AG04450 (cell line): ENCODE measurements at regions not wholly inside any gene's neighbourhood (a gene's known extent, or its start where the extent isn't known, plus 50 kb on each side); places are given as distances from the start of the nearest gene placed in this dataset. TPM values are rescaled to one million over a fixed set of nuclear protein-coding genes. Genes with fewer than 3 reads are reported as not detected.

ENCODE experiments used
- CTCF ChIA-PET: fragments of 300-600, 350-600 bp; formaldehyde crosslinking; extraction: SDS; loops from one replicate; lab custom pipeline; 2022; ENCODE audit warnings: antibody characterized with exemption, inconsistent platforms; lab: Charles Lee
- POLR2A ChIA-PET: fragments of 350-600 bp; formaldehyde crosslinking; extraction: SDS; loops from one replicate; lab custom pipeline; 2021; ENCODE audit warnings: antibody characterized with exemption, inconsistent platforms; lab: Yijun Ruan, JAX
- DNase-seq: peaks from one replicate; pipeline ENCODE4 v3.0.0-alpha.2; 2011; ENCODE audit warnings: low read depth, low spot score
- H3K27ac ChIP-seq: one replicate; pipeline ENCODE4 v1.5.1; 2012; ENCODE audit warnings: low read depth, low read length, control low read depth
- H3K27me3 ChIP-seq: one replicate; pipeline ENCODE4 v1.6.0; 2012; ENCODE audit warnings: low read length; ENCODE audit not compliant: control insufficient read depth, insufficient read depth
- H3K4me3 ChIP-seq: 2 replicates; pipeline ENCODE4 v1.5.1; 2011; ENCODE audit warnings: mild to moderate bottlenecking, low read depth, low read length, control low read depth
- H3K9me3 ChIP-seq: 2 replicates; pipeline ENCODE4 v1.5.1; 2012; ENCODE audit warnings: low read length; ENCODE audit not compliant: control insufficient read depth, insufficient read depth
- CTCF ChIP-seq: IDR thresholded peaks from 2 replicates; pipeline ENCODE4 v1.5.1; 2011; ENCODE audit warnings: low read depth, low read length, control low read depth, inconsistent platforms
- small RNA-seq: library from RNA; depleted of rRNA; stranded (forward); fragments of <200 nt; gene quantifications from one replicate; pipeline ENCODE3, GENCODE V24; 2012; ENCODE audit warnings: low read depth; ENCODE audit not compliant: insufficient read length

GRCh38 chr9:72420783-72421182, 55.8 kb upstream of the ZFAND5 start:
- Histone ChIP-seq H3K4me3 (no peak overlapping the region), H3K9me3 (no peaks in the 10 kb centered on the region), H3K27me3 (no peaks in the 10 kb centered on the region), H3K27ac (no peak overlapping the region)
- no peak for TF ChIP-seq CTCF
- ChIA-PET POLR2A (interaction anchor here (0.5 to 0.7 kb wide), 2 partner anchors 24 to 56 kb away, joined by 3 to 5 read pairs; no protein-coding TSS in a partner anchor), CTCF (interaction anchor here (0.8 kb wide), 1 partner anchor 15 kb away, joined by 6 read pairs; no protein-coding TSS in a partner anchor)
- DNase-seq: no peak

GRCh38 chr9:72415948-72416347, 50.9 kb upstream of the ZFAND5 start:
- ChIA-PET POLR2A (no interaction called here), CTCF (no interaction called here)
- Histone ChIP-seq H3K27ac (no peak overlapping the region), H3K9me3 (no peaks in the 10 kb centered on the region), H3K4me3 (no peak overlapping the region), H3K27me3 (no peaks in the 10 kb centered on the region)
- TF ChIP-seq CTCF: no peak
- no peak for DNase-seq

- ChIA-PET CTCF (no interaction called here), POLR2A (no interaction called here)
- TF ChIP-seq CTCF: no peak
- Histone ChIP-seq H3K27ac (no peak overlapping the region), H3K4me3 (no peak overlapping the region), H3K27me3 (no peaks in the 10 kb centered on the region), H3K9me3 (no peaks in the 10 kb centered on the region)
- DNase-seq: no peak
Measured at GRCh38 chr9:72415163-72415562, 50.2 kb upstream of the ZFAND5 start.

Small RNA genes in the stretch of these regions (small RNA-seq; reads per million reads assigned to genes)
- gene AL445646.1: not detected
